Lung (tissue), 11 donors: ENCODE measurements at regions not wholly inside any gene's neighbourhood (a gene's known extent, or its start where the extent isn't known, plus 50 kb on each side); places are given as distances from the start of the nearest gene placed in this dataset.
A peak's percentile ranks its signal among the peaks of the same experiment; 100 is the strongest.

ENCODE experiments used
- ATAC-seq: fragments of 200-7000 bp; cut with Tn5 transposase; one replicate; pipeline ENCODE4 v1.9.1; 2020; ENCODE audit warnings: moderate number of reproducible peaks; ENCODE audit not compliant: insufficient read depth, low FRiP score
- DNase-seq, 3 donors: peaks; one replicate each; pipeline ENCODE4 v3.0.0-alpha.2; 2013 to 2017
- H3K27ac ChIP-seq, 2 donors: one replicate each; pipeline ENCODE4 v1.5.1; 2013; ENCODE audit warnings: mild to moderate bottlenecking in 2 of 2, moderate library complexity in 2 of 2, control low read depth in 1 of 2, inconsistent platforms in 1 of 2, low read depth in 1 of 2, low read length in 1 of 2
- H3K27me3 ChIP-seq, 3 donors: one replicate each; pipeline ENCODE4 v1.5.1; 2013; ENCODE audit warnings: low read length in 2 of 3; ENCODE audit not compliant: control insufficient read depth in 3 of 3, insufficient read depth in 3 of 3
- H3K36me3 ChIP-seq, 4 donors: one replicate each; pipeline ENCODE4 v1.5.1; 2013; ENCODE audit warnings: low read length in 4 of 4, mild to moderate bottlenecking in 1 of 4, moderate library complexity in 1 of 4; ENCODE audit not compliant: control insufficient read depth in 4 of 4, insufficient read depth in 4 of 4
- H3K4me1 ChIP-seq, 5 donors: one replicate each; pipeline ENCODE4 v1.5.1; 2013; ENCODE audit warnings: low read length in 5 of 5, mild to moderate bottlenecking in 2 of 5, moderate library complexity in 1 of 5; ENCODE audit not compliant: control insufficient read depth in 5 of 5, insufficient read depth in 5 of 5
- H3K4me3 ChIP-seq: one replicate; pipeline ENCODE4 v1.5.1; 2013; ENCODE audit warnings: mild to moderate bottlenecking, control low read depth, moderate library complexity
- H3K9ac ChIP-seq, 2 donors: one replicate each; pipeline ENCODE4 v1.5.1; 2013; ENCODE audit warnings: low read length in 2 of 2, control low read depth in 1 of 2; ENCODE audit not compliant: insufficient read depth in 1 of 2
- H3K9me3 ChIP-seq, 4 donors: one replicate each; pipeline ENCODE4 v1.5.1; 2013; ENCODE audit warnings: low read length in 3 of 4, mild to moderate bottlenecking in 1 of 4, moderate library complexity in 1 of 4; ENCODE audit not compliant: control insufficient read depth in 4 of 4, insufficient read depth in 3 of 4
- WGBS, 2 donors: extraction: QIAGEN DNeasy Blood & Tissue Kit; methylation state at CpG; one replicate each; pipeline ENCODE4 v1.1.7; 2013; 5-methylcytosine and 5-hydroxymethylcytosine counted together
- TF ChIP-seq, protein P1 (sequence below): IDR thresholded peaks from 2 replicates; pipeline ENCODE4 v1.5.1; 2012; ENCODE audit warnings: mild to moderate bottlenecking; ENCODE audit errors: control extremely low read depth, extremely low read depth
- donor health status: control.
- donor health status: control.
- donor health status: Bipolar disorder and iron deficiency.
- donor health status: healthy.
- donor health status: DM: yes; HTN: yes; CAD: no.

DNA sequence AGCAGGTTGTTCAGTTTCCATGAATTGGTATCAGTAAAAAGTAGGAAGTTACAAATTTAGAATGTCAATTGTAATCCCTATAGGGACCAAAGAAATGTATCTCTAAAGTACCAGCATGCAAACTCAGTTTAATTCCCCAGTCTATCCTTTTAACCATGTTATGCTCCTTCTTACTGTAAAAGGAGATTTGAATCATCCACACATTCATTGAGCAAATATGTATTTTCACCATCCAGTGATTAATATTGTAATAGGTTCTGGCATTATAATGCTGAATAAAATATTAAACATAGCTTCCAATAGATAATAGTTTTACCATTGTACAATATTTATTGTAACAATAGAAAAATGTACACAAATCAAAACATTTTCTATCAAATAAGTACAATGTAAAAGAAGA is 228.2 kb upstream of the SEMA3A start:
- DNase-seq, result no peak
- Histone ChIP-seq H3K4me3 (no peak overlapping the region), H3K4me1 (no peaks in the 10 kb centered on the region), H3K36me3 (no peaks in the 10 kb centered on the region), H3K9me3 (no peaks in the 10 kb centered on the region), H3K9ac (no peak overlapping the region), H3K27me3 (no peaks in the 10 kb centered on the region), H3K27ac (no peak overlapping the region)
- no peak for ATAC-seq
- TF ChIP-seq, protein P1, sequence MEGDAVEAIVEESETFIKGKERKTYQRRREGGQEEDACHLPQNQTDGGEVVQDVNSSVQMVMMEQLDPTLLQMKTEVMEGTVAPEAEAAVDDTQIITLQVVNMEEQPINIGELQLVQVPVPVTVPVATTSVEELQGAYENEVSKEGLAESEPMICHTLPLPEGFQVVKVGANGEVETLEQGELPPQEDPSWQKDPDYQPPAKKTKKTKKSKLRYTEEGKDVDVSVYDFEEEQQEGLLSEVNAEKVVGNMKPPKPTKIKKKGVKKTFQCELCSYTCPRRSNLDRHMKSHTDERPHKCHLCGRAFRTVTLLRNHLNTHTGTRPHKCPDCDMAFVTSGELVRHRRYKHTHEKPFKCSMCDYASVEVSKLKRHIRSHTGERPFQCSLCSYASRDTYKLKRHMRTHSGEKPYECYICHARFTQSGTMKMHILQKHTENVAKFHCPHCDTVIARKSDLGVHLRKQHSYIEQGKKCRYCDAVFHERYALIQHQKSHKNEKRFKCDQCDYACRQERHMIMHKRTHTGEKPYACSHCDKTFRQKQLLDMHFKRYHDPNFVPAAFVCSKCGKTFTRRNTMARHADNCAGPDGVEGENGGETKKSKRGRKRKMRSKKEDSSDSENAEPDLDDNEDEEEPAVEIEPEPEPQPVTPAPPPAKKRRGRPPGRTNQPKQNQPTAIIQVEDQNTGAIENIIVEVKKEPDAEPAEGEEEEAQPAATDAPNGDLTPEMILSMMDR, result no peak

DNA sequence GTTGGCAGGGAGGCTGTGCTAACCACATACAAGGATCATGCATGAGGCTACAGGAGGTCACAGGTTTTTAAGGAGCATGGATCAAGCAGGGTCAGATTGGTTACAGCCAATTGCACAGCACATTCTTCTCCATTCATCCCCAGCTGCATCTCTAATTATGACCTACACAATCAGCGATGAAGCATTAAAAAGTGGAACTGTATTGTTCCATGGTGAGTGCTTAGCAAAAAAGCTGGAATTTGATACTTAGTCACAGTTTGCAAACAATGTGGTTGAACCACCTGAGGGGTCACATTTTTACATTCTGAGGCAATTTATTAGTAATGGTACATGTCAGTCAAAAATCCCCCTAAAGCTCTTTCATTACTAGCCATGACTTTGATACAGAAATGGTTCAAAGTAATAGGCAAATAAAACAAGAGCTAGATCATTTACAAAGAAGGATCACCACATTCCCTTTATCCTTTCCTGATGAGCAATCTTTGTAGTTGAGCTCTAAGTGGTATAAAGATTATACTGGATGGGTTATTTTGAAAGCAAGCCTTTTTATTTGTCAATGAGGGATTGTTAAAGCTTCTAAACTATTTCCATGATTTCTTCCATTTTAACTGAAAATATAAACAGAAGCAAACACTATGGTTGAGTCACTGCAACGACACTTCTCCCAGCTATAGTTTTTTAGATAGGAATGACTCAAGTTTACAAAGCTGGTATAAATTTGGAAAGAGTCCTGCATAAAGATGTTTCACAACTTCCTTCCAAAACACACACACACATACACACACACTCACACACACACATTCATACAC is 217.8 kb upstream of the SEMA3A start:
- Histone ChIP-seq H3K36me3 (no peaks in the 10 kb centered on the region), H3K4me3 (no peak overlapping the region), H3K27me3 (no peaks in the 10 kb centered on the region), H3K27ac (no peak overlapping the region), H3K9me3 (no peaks in the 10 kb centered on the region), H3K4me1 (no peaks in the 10 kb centered on the region), H3K9ac (no peak overlapping the region)
- WGBS, 2 donors, result 55 to 59% methylated on average over 2 of the region's 2 CpGs
- DNase-seq (peak in 2 of 3 donors; percentile 35 to 62), ATAC-seq (no peak)
- TF ChIP-seq, protein P1, result no peak

DNA sequence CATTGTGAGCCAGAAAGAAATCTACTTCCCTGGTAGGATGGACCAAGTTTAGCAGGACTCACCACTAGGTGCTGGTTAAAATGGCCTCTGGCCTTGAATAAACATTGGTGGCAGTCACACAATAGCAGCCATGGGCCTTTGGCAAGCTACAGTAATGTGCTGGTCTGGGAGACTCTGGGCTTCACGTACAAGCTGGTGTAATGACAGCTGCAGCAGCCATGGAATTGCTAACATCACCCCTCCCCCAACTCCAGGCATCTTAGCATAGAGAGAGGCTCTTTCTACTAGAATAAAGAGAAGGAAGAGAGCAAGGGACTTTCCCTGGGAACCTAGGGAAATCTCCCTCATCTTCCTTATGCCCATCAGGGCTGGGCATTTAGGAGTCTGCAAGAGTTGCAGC is 205.1 kb upstream of the SEMA3A start:
- Histone ChIP-seq H3K27me3 (no peaks in the 10 kb centered on the region), H3K27ac (no peak overlapping the region), H3K9me3 (peaks cover 0 to 8% (median 2%) of the 10 kb centered on the region in 4 donors), H3K9ac (no peak overlapping the region), H3K4me3 (no peak overlapping the region), H3K36me3 (no peaks in the 10 kb centered on the region), H3K4me1 (no peaks in the 10 kb centered on the region)
- WGBS, 2 donors, result 75 to 77% methylated on average over 1 of the region's 1 CpG
- DNase-seq (no peak), ATAC-seq (no peak)
- TF ChIP-seq, protein P1, result no peak

DNA sequence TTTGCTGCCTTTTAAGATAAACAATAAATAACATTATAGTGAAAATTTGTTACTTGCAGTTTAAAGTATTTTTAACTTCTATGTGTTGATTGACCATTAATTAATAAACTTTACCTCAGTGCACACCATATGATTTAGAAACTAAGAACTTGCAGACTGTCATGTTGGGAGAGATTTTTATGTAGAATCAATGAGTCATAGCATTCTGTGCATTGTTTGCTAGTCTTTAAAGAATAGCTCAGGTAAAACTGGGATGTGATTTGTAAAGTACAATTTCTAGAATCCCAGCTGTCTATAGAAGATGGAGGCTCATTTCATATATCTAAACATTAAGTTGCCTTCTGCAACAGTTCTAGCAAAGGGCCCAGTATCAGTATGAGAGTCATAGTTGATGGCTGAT is 199.6 kb upstream of the SEMA3A start:
- Histone ChIP-seq H3K36me3 (no peaks in the 10 kb centered on the region), H3K9me3 (peaks cover 0 to under 1% (median 0%) of the 10 kb centered on the region in 4 donors), H3K27ac (no peak overlapping the region), H3K4me3 (no peak overlapping the region), H3K27me3 (no peaks in the 10 kb centered on the region), H3K9ac (no peak overlapping the region), H3K4me1 (peaks cover 0 to 5% (median 0%) of the 10 kb centered on the region in 5 donors)
- TF ChIP-seq, protein P1, result no peak
- no peak for ATAC-seq
- DNase-seq, result no peak
